SU-DHL-6 (cell line): ENCODE measurements at regions not wholly inside any gene's neighbourhood (a gene's known extent, or its start where the extent isn't known, plus 50 kb on each side); places are given as distances from the start of the nearest gene placed in this dataset.

Experiments used
- CTCF ChIP-seq: fragments of 200-600 bp; sonication (generic); IDR thresholded peaks from one replicate; pipeline ENCODE4 v1.5.1; 2017; ENCODE audit warnings: antibody characterized with exemption, mild to moderate bottlenecking, low read length, moderate library complexity; ENCODE audit not compliant: insufficient read depth, poor library complexity, severe bottlenecking
- EZH2phosphoT487 ChIP-seq: fragments of 200-600 bp; sonication (generic), shearing (Covaris generic); conservative IDR thresholded peaks from 2 replicates; pipeline ENCODE4 v1.6.1; 2018; ENCODE audit warnings: mild to moderate bottlenecking, antibody characterized with exemption, low read length, moderate library complexity, mixed read lengths

GRCh38 chr3:44128057-44128775, 113.5 kb upstream of the TOPAZ1 start:
- TF ChIP-seq CTCF (no peak), EZH2phosphoT487 (no peak)
